SK-N-SH treated with all-trans-retinoic acid at 6 μM for 48 hours (cell line): ENCODE measurements at regions not wholly inside any gene's neighbourhood (a gene's known extent, or its start where the extent isn't known, plus 50 kb on each side); places are given as distances from the start of the nearest gene placed in this dataset.

Experiments used
- ARNTL ChIP-seq: fragments of 450-650 bp; formaldehyde crosslinking; IDR thresholded peaks from 2 replicates; pipeline ENCODE4 v1.5.0; 2020; ENCODE audit warnings: low read depth, mild to moderate bottlenecking, moderate library complexity, borderline replicate concordance
- CSRNP3 ChIP-seq: fragments of 250-450 bp; sonication (Bioruptor Pico); IDR thresholded peaks from 2 replicates; pipeline ENCODE4 v1.5.1; 2021; ENCODE audit warnings: mild to moderate bottlenecking, moderate library complexity
- PATZ1 ChIP-seq: fragments of 250-450 bp; sonication (Bioruptor Pico); IDR thresholded peaks from 2 replicates; pipeline ENCODE4 v1.8.0; 2020; ENCODE audit warnings: mild to moderate bottlenecking, moderate library complexity, borderline replicate concordance
- POU6F1 ChIP-seq: fragments of 250-450 bp; sonication (Bioruptor Pico); IDR thresholded peaks from 2 replicates; pipeline ENCODE4 v1.8.0; 2021; ENCODE audit warnings: low read depth, mild to moderate bottlenecking, moderate library complexity, borderline replicate concordance
- RARB ChIP-seq: fragments of 250-450 bp; sonication (Bioruptor Pico); IDR thresholded peaks from 2 replicates; pipeline ENCODE4 v1.8.0; 2021; ENCODE audit warnings: mild to moderate bottlenecking, moderate library complexity
- TCF4 ChIP-seq: fragments of 250-450 bp; sonication (Bioruptor Pico); IDR thresholded peaks from 2 replicates; pipeline ENCODE4 v1.8.0; 2021; ENCODE audit warnings: mild to moderate bottlenecking, moderate library complexity, borderline replicate concordance
- ZC3H10 ChIP-seq: fragments of 250-450 bp; sonication (Bioruptor Pico); IDR thresholded peaks from 2 replicates; pipeline ENCODE4 v1.5.1; 2021; ENCODE audit warnings: mild to moderate bottlenecking, moderate library complexity
- ZNF70 ChIP-seq: fragments of 450-650 bp; formaldehyde crosslinking; IDR thresholded peaks from 2 replicates; pipeline ENCODE4 v1.5.0; 2020; ENCODE audit warnings: mild to moderate bottlenecking, moderate library complexity
- ZNF8 ChIP-seq: fragments of 450-650 bp; formaldehyde crosslinking; IDR thresholded peaks from 2 replicates; pipeline ENCODE4 v1.5.0; 2020; ENCODE audit warnings: mild to moderate bottlenecking, moderate library complexity

GRCh38 chr6:113676968-113677367 lies 180.2 kb upstream of the MARCKS start:
- no peak for TF ChIP-seq POU6F1 (CRISPR knock-in tag)
- no peak for TF ChIP-seq CSRNP3 (CRISPR knock-in tag)
- no peak for TF ChIP-seq PATZ1 (CRISPR knock-in tag)
- TF ChIP-seq ZC3H10 (CRISPR knock-in tag): no peak
- no peak for TF ChIP-seq TCF4 (CRISPR knock-in tag)
- no peak for TF ChIP-seq RARB (CRISPR knock-in tag)
- TF ChIP-seq ARNTL: no peak
- no peak for TF ChIP-seq ZNF8
- no peak for TF ChIP-seq ZNF70 (CRISPR knock-in tag)
